ENCODE measurements at regions not wholly inside any gene's neighbourhood (a gene's known extent, or its start where the extent isn't known, plus 50 kb on each side); places are given as distances from the start of the nearest gene placed in this dataset.

DNA sequence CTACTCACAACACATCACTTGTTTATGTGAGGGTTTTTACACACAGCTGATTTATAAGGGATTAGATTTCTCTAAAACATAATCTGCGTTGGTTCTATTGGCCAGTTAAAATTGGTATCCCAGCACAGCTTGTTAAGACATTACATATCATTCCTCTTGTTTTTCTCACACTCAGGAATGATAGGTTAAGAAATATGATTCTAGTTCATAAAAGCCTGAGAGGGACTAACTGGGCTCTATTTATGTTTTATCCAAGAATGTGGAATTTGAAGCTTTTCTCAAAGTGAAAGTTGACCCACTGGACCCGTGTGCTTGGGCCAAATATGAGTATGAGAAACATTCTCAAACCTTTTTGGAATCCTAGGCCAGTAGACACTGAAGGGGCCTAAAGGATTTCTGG, 117.3 kb downstream of the TMEM170B start:
- DNase-seq (ENCODE audit: low read depth, low spot score) = no peak
- no peaks in the 10 kb centered on the region for H3K36me3 ChIP-seq (ENCODE audit: insufficient read depth, insufficient read length, low read length)
- H3K9ac ChIP-seq (ENCODE audit: insufficient read length, low read depth) = no peak overlapping the region
- peaks cover 7% of the 10 kb centered on the region for H3K4me1 ChIP-seq (ENCODE audit: insufficient read depth, insufficient read length)
- no peaks in the 10 kb centered on the region for H3K27me3 ChIP-seq (ENCODE audit: insufficient read depth, insufficient read length)
- TF ChIP-seq YY1 (IDR thresholded peaks at IDR 0.05; ENCODE audit: insufficient read depth, insufficient read length) (no peak), ZNF274 (IDR thresholded peaks at IDR 0.05; ENCODE audit: low read depth, low read length) (no peak), SUZ12 (IDR thresholded peaks at IDR 0.05; ENCODE audit: extremely low read depth, insufficient read depth, insufficient read length) (no peak)
- no peak overlapping the region for H3K4me3 ChIP-seq (ENCODE audit: insufficient read length, low read depth)
- 0 out of 2 replicates have a peak, but pooled peaks cover under 1% of the 10 kb centered on the region for H3K9me3 ChIP-seq (ENCODE audit: insufficient read depth, low read length)

DNA sequence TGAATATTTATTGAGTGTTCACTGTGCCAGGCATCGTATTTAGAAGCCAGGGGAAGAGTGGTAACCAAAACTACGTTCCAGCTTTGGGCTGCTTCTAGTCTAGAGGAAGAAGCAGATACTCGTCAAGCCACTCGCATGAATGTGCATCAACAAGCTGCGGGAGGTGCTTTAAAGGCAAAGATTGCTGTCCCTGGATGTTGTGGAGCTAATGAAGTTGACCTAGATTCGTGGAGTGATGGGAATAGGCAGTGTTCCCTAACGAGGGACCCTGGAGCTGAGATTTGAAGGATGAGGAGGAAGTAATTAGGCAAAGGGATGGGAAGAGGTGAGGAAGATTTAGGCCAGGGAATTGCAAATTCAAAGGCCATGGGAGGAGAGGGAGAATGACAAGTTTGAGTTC, 118.9 kb downstream of the TMEM170B start:
- H3K9me3 ChIP-seq (ENCODE audit: insufficient read depth, low read length) = no peaks in the 10 kb centered on the region
- no peak overlapping the region for H3K4me3 ChIP-seq (ENCODE audit: insufficient read length, low read depth)
- no peaks in the 10 kb centered on the region for H3K27me3 ChIP-seq (ENCODE audit: insufficient read depth, insufficient read length)
- H3K36me3 ChIP-seq (ENCODE audit: insufficient read depth, insufficient read length, low read length) = no peaks in the 10 kb centered on the region
- peaks cover 6% of the 10 kb centered on the region for H3K4me1 ChIP-seq (ENCODE audit: insufficient read depth, insufficient read length)
- no peak for DNase-seq (ENCODE audit: low read depth, low spot score)
- H3K9ac ChIP-seq (ENCODE audit: insufficient read length, low read depth) = no peak overlapping the region
- TF ChIP-seq ZNF274 (IDR thresholded peaks at IDR 0.05; ENCODE audit: low read depth, low read length) (no peak), SUZ12 (IDR thresholded peaks at IDR 0.05; ENCODE audit: extremely low read depth, insufficient read depth, insufficient read length) (no peak)

GRCh38 chr6:11659757-11660156, 118.8 kb downstream of the ADTRP start:
- TF ChIP-seq ZNF274 (IDR thresholded peaks at IDR 0.05; ENCODE audit: low read depth, low read length) (no peak), YY1 (IDR thresholded peaks at IDR 0.05; ENCODE audit: insufficient read depth, insufficient read length) (no peak), SUZ12 (IDR thresholded peaks at IDR 0.05; ENCODE audit: extremely low read depth, insufficient read depth, insufficient read length) (no peak)
- no peaks in the 10 kb centered on the region for H3K36me3 ChIP-seq (ENCODE audit: insufficient read depth, insufficient read length, low read length)
- H3K9me3 ChIP-seq (ENCODE audit: insufficient read depth, low read length) = no peaks in the 10 kb centered on the region; the same call in 1 of the 2 replicates
- H3K9ac ChIP-seq (ENCODE audit: insufficient read length, low read depth) = no peak overlapping the region
- no peak for DNase-seq (ENCODE audit: low read depth, low spot score)
- H3K4me3 ChIP-seq (ENCODE audit: insufficient read length, low read depth) = no peak overlapping the region
- H3K27me3 ChIP-seq (ENCODE audit: insufficient read depth, insufficient read length) = no peaks in the 10 kb centered on the region
- peaks cover 2% of the 10 kb centered on the region for H3K4me1 ChIP-seq (ENCODE audit: insufficient read depth, insufficient read length)

DNA sequence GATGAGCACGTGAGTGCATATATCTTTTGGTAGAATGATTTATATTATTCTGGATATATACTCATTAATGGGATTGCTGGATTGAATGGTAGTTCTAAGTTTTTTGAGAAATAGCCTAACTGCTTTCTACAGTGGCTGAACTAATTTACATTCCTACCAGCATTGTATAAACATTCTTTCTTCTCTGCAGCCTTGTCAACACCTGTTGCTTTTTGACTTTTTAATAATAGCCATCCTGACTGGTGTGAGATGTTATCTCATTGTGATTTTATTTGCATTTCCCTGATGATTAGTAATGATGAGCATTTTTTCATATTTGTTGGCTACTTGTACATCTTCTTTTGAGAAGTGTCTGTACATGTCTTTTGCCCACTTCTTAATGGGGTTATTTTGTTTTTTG, 116.3 kb downstream of the ADTRP start:
- Histone ChIP-seq H3K9ac (ENCODE audit: insufficient read length, low read depth) (no peak overlapping the region), H3K9me3 (ENCODE audit: insufficient read depth, low read length) (no peaks in the 10 kb centered on the region; the same call in 1 of the 2 replicates), H3K4me1 (ENCODE audit: insufficient read depth, insufficient read length) (no peaks in the 10 kb centered on the region), H3K4me3 (ENCODE audit: insufficient read length, low read depth) (no peak overlapping the region), H3K36me3 (ENCODE audit: insufficient read depth, insufficient read length, low read length) (no peaks in the 10 kb centered on the region), H3K27me3 (ENCODE audit: insufficient read depth, insufficient read length) (no peaks in the 10 kb centered on the region)
- no peak for DNase-seq (ENCODE audit: low read depth, low spot score)
- TF ChIP-seq ZNF274 (IDR thresholded peaks at IDR 0.05; ENCODE audit: low read depth, low read length) = no peak
- TF ChIP-seq YY1 (IDR thresholded peaks at IDR 0.05; ENCODE audit: insufficient read depth, insufficient read length) = no peak
- no peak for TF ChIP-seq SUZ12 (IDR thresholded peaks at IDR 0.05; ENCODE audit: extremely low read depth, insufficient read depth, insufficient read length)

- H3K27me3 ChIP-seq (ENCODE audit: insufficient read depth, insufficient read length) = no peaks in the 10 kb centered on the region
- TF ChIP-seq SUZ12 (IDR thresholded peaks at IDR 0.05; ENCODE audit: extremely low read depth, insufficient read depth, insufficient read length) = no peak
- TF ChIP-seq ZNF274 (IDR thresholded peaks at IDR 0.05; ENCODE audit: low read depth, low read length) = no peak
- TF ChIP-seq YY1 (IDR thresholded peaks at IDR 0.05; ENCODE audit: insufficient read depth, insufficient read length) = no peak
- no peak for DNase-seq (ENCODE audit: low read depth, low spot score)
- H3K36me3 ChIP-seq (ENCODE audit: insufficient read depth, insufficient read length, low read length) = no peaks in the 10 kb centered on the region
- H3K9ac ChIP-seq (ENCODE audit: insufficient read length, low read depth) = no peak overlapping the region
- H3K9me3 ChIP-seq (ENCODE audit: insufficient read depth, low read length) = peaks cover 1% of the 10 kb centered on the region; the same call in 1 of the 2 replicates
- H3K4me1 ChIP-seq (ENCODE audit: insufficient read depth, insufficient read length) = no peaks in the 10 kb centered on the region
- no peak overlapping the region for H3K4me3 ChIP-seq (ENCODE audit: insufficient read length, low read depth)
These were observed 115.1 kb downstream of the ADTRP start for GRCh38 chr6:11663519-11663918.
